ENCODE measurements at regions not wholly inside any gene's neighbourhood (a gene's known extent, or its start where the extent isn't known, plus 50 kb on each side); places are given as distances from the start of the nearest gene placed in this dataset.

DNA sequence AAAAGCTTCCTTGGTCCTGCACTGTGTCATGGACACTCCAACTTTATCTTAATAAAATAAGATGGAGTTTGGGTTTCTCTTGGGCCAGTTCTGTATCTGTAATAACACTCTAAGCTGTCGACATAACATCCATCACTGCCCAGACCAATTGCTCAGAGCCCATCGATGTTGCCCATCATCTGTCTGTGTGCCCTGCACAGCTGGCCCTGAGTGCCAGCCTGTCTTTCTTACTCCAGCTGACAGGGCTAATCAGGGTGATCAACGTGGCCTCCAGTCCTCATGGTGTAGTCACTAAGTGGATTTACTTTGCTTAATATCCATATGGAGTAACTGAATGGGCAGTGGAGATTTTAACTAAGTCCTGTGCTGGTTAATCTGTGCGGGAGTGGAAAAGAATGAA, 419.8 kb upstream of the TPM1 start:
- TF ChIP-seq, protein P1, sequence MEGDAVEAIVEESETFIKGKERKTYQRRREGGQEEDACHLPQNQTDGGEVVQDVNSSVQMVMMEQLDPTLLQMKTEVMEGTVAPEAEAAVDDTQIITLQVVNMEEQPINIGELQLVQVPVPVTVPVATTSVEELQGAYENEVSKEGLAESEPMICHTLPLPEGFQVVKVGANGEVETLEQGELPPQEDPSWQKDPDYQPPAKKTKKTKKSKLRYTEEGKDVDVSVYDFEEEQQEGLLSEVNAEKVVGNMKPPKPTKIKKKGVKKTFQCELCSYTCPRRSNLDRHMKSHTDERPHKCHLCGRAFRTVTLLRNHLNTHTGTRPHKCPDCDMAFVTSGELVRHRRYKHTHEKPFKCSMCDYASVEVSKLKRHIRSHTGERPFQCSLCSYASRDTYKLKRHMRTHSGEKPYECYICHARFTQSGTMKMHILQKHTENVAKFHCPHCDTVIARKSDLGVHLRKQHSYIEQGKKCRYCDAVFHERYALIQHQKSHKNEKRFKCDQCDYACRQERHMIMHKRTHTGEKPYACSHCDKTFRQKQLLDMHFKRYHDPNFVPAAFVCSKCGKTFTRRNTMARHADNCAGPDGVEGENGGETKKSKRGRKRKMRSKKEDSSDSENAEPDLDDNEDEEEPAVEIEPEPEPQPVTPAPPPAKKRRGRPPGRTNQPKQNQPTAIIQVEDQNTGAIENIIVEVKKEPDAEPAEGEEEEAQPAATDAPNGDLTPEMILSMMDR (IDR thresholded peaks at IDR 0.05), result no peak
- TF ChIP-seq POLR2A (IDR thresholded peaks at IDR 0.05), result no peak

All from heart left ventricle (tissue), 13 donors.